ENCODE measurements at regions not wholly inside any gene's neighbourhood (a gene's known extent, or its start where the extent isn't known, plus 50 kb on each side); places are given as distances from the start of the nearest gene placed in this dataset.

GRCh38 chr9:73548201-73548600 lies 396.5 kb downstream of the ANXA1 start:
- TF ChIP-seq ZNF274 (IDR thresholded peaks at IDR 0.05; ENCODE audit: low read depth, low read length): no peak
- TF ChIP-seq YY1 (IDR thresholded peaks at IDR 0.05; ENCODE audit: insufficient read depth, insufficient read length): no peak
